GM19035 (cell line): ENCODE measurements at regions not wholly inside any gene's neighbourhood (a gene's known extent, or its start where the extent isn't known, plus 50 kb on each side); places are given as distances from the start of the nearest gene placed in this dataset.
"Not testable (repeated sequence)": the region's sequence is repeated elsewhere in the genome, so short reads cannot be mapped to it uniquely, and the experiment has no call there.

Experiments used
- ATAC-seq: cut with Tn5 transposase; IDR thresholded peaks from one replicate; pipeline ENCODE4 v1.9.1; 2021; ENCODE audit not compliant: unreplicated experiment

DNA sequence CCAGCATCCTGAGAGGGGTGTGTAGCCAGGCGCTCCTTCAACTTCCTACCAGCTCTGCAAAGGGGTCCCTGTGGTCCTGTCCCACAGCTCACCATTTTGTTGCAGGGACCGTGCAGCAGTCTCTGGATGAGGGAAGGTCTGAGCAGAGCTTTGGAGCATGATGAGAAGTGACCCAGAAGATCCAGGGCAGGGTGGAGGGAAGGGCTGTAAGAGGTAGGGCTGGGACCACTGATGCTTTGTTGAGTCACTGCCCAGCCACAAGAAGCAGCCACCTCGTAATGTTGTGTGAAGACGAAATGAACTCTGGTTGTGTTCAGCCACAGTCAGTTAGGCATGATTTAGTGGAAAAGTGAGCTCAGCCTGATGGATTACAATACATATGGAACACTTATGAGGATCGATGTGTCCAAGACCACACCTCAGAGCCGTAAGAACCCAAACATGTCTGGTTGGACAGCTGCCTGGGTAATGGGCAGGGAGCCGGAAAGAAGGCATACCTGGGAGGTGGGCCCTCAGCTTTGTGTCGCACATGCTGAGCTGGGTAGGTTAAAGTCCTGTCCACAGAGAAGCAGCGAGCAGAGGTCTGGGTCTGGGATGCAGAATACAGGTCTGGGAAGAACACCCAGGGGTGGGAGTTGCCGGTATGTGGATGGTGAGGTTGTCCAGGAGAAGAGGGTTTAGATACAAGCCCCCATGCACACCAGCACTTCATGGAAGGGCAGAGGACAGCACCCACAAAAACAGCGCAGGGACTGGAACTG lies 250.1 kb downstream of the GADD45G start:
- no peak for ATAC-seq

DNA sequence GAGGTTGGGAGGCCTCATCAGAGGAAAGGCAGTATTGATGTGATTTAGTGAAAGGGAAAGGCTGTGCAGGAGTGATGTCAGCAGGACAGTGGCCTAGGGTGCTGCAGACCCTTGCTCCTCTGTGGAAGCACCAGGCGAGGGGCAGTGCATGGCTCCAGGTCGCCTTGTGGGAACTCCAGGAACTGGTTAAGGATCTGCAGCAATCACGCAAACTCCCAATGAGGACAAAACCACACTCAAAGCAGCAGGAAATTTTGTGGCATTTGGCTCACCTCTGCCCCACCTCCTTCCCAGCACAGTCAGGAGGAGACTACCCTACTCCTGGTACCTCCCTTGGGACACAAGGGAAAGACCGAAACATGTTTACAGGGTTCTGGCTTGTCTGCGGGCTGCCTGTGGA lies 251.5 kb downstream of the GADD45G start:
- not testable (repeated sequence) for ATAC-seq

DNA sequence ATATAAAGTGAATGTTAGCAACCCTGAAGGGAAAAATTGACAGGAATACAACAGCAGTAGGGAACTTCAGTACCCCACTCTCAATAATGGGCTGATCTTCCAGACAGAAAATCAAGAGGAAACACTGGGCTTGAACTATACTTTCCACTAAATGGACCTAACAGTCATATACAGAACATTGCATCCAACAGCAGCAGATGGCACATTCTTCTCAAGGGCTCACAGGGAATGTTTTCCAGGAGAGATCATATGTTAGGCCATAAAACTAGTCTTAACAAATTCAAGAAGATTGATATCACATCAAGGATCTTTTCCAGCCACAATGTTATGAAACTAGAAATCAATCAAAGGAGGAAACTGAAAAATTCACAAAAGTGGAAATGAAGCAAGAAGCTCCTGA lies 252.1 kb downstream of the GADD45G start:
- not testable (repeated sequence) for ATAC-seq

DNA sequence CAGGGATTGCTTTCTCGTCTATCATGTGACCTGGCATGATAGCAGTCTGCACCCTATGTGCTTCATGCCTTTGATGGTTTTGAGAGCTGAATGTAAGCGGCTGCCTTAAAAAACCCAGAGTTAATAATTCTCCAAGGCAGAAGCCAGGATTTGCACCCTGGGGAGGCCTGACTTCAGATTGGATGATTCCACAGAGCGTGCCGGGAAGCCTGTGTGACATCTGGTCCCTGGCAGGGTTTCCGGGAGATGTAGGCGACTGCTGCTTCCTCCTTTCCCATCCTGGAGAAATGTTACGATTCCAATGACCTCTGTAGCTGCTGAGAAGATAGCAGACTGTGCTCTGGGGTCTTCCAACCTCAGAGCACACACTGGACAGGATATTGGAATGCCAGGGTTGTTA lies 255.0 kb downstream of the GADD45G start:
- not testable (repeated sequence) for ATAC-seq

DNA sequence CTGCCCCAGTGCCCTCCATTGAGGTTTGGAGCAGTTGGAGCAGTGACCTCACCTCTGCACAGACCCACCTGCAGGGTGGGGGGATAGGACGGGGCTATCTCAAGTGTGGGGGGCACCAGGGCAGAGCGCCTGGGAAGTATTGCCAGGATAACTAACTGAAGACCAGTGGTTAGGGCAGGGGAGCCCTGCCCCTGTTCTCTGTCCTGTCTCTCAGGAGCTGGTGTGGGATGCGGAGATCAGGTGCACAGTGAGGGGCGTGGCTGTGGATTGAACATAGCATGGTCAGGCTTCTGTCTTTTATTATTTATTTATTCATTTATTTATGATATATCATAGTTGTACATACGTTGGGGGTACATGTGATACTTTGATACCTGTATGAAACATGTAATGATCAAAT lies 256.6 kb downstream of the GADD45G start:
- not testable (repeated sequence) for ATAC-seq

DNA sequence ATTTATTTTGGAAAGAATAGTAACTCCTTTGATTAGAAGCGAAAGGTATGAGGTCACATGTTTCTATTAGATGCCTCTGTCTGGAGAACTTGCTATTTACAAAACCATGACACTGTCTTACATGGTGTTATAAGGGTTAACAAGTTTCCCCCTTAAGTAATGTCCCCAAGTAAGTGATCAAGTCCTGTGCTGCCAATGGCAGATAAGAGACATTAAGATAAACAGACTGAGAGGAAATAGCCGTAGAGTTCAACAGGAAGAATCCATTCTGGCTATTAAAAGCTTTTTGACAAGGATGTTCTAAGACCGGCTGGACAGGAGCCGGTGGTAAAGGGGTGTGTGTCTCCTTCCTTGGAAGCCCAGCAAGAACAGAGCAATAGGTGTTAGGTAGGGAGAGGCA lies 257.5 kb downstream of the GADD45G start:
- ATAC-seq = no peak

DNA sequence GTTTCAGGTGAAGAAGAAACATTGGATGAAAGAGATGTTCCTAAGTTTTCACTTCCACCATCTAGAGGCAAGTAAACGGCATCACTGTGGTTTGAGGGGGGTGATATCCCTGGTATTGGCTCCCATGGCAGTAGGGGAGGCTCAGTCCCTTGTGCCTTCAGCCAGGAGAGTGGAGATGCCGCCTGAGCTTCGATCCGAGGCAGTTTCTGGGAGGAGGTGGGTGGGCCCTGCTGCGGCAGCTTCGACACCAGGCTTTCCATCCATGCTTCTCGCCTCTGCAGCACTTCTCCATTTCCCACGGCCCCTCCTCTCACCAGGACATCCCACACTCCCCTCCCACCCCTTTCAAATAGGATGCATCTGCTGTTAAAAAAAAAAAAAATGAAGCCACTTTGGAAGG lies 258.3 kb downstream of the GADD45G start:
- ATAC-seq = no peak

DNA sequence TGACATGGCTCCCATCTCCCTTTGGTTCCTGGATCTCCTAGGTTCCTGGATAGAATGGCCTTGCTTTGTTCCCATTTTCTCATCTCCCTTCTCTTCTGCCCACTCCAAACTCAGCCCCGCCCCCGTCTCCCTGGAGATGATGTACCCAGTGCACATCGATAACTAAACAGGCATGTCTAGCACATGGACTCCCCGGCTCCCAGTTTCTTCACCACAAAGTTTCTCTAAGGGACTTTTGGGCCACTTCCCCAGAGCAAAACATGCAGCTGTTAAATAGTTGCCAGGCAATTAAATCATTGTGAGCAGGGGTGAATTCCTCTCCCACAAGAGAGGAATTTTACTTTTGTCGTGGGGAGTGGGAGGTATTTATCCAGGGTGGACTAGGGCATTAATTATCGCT lies 259.0 kb downstream of the GADD45G start:
- no peak for ATAC-seq

DNA sequence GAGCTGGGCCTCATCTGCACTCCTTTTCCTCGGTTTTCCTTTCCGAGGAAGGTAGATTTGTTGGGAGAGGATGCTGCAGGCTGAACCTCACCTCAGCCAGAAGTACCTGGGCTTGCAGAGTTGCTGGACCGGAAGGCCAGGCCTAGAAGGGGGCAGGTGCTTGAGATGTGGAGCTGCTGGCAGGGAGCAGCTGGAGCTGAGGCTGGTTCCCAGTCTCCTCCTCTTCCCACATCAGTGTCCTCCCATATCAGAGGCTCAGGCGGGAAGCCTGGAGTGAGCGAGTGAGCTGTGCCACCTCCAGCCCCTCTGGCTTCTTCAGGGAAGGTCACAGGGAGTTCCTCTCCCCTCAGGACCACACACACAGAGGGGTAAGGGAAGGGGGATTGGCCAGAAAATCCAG lies 259.4 kb downstream of the GADD45G start:
- ATAC-seq = no peak

DNA sequence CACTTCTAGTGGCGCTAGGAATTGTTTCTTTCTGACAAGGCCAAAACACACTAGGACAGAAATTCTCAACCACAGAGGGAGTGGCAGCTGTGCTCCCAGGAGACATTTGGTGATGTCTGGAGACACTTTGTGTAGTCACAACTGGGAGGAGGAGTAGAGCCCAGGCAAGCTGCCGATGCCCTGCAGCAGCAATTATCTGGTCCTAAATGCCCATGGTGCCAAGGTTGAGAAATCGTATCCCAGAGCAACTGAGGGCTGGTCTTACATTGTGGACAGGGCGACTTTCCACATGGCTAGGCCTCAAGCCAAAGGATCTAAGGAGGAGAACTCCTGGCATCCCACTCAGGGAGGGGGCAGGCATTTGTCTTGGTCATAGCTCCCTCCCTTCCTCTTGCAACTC lies 259.9 kb downstream of the GADD45G start:
- ATAC-seq = no peak

DNA sequence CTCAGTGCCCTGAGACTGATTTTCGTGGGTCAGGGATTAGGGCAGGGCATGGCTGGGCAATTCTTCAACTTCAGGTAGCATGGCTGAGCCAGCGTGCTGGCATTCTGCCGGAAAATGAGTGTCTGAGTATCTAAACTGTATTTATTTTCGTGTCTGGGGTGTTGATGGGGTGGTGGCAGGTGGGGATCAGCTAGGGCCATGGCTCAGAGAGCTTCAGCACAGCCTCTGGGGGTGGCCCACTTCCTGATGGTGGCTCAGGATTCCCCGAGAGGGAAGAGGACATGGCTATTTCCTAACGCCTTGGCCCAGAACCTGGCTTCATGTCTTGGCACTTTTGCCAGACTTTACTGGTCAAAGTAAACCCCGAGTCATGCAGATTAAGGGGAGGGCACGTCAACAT lies 260.5 kb downstream of the GADD45G start:
- ATAC-seq = no peak

DNA sequence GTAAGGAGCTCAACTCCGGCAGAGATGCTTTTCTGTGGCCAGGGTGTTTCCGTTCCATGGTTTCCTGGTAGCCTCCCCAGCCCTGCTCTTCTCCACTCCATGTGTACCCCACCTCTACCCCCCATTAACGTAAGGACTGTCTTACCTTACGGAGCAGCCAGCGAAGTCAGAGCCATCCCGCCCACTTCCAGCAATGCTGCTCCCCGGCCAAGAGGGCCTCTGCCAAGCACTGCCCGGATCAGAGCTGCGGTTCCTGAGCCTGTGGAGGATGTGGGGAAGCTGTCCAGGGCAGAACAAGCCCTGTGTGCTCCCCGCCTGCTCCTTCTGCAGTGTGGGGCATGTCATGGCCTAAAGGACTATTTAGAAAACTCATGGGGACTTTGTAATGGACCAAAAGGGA lies 261.2 kb downstream of the GADD45G start:
- no peak for ATAC-seq

DNA sequence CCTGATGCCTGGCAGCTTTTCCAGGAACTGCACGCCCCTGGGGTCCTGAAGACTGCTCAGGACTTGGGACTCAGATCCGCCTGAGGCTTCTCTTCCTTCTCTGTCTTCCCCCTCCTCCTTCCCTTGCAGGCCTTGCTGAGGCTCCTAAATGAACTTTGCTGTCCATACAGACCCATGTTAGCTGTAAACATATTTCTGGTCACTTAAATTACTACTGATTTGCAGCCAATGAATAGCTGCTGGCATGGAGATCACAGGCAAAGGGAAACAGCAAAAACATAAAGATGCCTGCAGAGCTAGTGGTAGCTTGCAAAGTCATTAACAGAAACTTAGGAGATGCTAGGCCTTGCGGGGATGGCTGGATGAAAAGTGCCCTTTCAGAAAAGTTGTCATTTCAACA lies 261.9 kb downstream of the GADD45G start:
- ATAC-seq = no peak

DNA sequence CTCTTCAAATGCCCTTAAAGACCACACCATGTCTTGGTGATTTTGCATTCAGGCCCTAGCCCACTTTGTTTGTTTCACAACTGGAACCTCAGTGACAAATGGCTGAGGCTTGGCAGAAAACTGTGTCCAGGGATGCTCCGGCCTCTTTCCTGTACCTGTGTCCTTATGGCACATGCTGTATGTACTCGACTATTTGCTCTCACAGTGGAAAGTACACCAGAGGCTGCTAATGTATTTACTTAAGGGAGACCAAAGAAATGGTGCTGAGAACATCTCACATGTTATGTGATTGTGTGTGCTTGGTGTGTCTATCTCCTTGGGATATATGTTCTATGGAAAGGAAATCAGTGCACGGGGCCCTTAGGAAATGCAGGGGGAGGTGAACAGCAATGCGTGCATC lies 263.3 kb downstream of the GADD45G start:
- no peak for ATAC-seq

DNA sequence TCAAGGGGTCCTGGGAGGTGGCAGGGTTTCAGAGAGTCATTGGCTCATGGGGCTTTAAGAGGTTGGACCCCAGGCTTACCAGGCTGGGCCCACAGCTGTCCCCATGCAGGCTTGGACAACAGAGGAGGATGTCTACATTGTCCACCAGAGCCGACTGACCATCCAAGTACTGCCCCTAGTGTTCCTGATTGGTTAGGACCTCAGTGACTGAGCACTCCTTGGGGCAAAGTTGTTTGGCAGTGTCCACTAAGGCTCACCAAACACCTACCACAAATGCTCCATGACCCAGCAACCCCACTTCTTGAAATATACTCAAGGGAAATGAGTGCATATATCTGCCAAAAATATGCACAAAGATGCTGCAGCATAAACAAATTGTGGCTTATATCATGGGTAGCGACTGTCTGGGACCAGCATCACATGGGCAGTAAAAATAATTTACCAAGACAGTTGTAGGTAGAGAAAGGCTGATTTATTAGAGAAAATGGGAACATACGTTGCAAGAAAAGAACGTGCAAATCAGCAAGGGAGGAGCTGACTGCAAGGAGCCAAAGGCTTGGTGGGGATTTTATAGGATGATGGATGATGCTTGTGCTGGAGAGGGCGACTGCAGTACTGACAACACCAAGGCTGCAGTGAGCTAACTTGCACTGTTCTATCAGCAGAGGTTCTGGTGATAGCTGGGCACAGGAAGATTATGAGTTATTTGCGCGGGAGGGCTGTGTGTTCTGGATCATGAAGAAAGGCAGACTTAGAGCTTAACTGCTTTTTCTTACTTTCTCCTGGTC lies 265.2 kb downstream of the GADD45G start:
- no peak for ATAC-seq

DNA sequence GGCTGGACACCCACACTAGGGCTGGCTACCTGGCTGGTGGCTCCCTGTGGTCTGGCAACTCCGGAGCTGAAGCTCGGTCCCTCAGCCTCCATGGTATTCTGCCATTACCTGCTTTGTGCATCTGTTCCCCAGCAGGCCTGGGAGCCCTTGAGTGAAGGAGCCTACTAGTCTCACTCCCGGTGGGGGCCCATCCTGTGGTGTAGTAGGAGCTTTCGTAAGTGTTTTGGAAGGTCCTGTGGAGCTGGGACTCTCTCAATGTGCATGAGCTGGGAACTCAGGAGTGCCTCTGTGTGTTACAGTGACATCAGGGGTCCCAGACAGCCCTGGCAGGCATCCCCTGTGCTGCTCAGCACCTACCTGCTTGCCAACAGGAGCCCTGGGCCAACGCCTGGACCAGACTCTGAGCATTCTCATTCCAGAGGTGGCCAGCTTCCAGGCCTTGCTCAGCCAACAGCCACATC lies 267.1 kb downstream of the GADD45G start:
- ATAC-seq = no peak

DNA sequence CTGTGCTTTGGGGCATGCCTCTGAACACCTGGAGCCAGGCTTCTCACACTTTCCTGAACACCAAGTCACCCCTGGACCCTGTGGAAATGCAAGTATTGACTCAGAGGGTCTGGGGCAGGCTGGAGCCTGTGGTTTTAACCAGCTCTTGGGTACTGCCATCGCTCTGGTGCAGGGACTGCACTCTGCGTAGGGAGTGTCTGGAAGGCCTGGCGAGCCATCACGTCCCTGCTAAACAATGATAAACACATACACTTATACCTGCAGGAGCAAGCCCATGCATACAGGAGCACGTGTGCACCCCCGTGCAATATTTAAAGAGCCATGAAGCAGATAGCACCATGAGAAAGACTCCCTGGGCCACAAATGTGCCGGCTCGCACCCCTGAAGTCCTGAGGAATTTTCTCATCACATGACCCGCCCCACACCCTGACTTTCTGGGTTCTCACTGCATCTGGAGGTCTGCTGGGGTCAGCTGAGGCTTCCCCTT lies 267.7 kb downstream of the GADD45G start:
- no peak for ATAC-seq

DNA sequence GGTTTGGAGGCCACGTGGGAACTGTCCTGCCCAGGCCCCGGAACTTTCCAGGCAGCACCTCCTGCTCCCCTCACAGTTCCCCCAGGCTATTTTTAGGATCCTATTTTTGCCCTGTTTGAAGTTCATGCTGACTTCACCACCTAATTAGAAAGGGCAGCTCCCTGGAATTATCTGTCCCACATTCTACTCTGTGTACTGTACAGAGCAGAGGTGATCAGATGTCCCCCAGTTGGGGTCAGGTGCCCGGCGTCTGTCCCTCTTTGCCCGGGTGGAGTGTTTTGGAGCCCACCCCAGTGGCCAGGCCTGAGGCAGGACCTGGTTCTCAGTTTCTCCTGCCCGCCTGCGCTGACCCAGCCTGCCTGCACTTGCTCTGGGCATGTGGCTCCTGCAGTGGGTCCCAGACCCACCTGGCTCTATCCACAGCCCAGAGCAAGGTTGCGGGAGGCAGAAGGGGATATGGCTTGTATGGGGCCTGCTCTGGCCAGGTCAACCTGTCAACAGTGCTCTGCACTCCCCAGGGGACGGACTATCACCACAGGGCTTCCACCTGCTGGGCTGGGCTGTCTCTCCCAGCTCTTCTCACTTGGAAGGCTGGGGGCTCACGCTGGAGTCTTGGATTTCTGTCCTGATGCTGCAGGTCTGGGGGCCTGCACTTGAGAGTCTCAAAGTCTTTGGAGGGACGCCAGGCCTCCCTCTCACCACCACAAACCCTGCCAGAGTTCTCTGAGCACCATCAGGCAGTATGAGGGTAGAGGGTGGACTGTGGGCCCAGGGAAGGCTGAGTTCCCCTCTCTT lies 268.3 kb downstream of the GADD45G start:
- no peak for ATAC-seq

DNA sequence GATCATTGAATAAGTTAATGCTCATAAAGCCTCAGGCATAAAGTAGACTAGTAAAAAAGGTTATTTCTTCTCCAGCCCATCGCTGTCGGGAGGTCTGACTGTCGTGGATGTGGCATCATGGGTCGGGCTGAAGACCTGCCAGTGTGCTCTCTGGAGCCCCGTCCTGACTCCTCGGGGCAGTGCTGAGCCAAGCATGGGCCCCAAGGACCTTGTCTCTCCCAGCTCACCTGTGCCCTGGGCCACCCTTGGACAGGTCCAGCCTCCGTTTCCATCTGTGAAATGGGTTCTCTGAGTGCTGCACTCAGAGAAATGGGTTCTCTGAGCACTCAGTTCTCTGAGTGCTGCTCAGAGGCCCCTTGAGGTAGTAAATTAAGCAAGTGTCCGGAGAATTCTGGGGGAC lies 269.0 kb downstream of the GADD45G start:
- ATAC-seq = no peak

DNA sequence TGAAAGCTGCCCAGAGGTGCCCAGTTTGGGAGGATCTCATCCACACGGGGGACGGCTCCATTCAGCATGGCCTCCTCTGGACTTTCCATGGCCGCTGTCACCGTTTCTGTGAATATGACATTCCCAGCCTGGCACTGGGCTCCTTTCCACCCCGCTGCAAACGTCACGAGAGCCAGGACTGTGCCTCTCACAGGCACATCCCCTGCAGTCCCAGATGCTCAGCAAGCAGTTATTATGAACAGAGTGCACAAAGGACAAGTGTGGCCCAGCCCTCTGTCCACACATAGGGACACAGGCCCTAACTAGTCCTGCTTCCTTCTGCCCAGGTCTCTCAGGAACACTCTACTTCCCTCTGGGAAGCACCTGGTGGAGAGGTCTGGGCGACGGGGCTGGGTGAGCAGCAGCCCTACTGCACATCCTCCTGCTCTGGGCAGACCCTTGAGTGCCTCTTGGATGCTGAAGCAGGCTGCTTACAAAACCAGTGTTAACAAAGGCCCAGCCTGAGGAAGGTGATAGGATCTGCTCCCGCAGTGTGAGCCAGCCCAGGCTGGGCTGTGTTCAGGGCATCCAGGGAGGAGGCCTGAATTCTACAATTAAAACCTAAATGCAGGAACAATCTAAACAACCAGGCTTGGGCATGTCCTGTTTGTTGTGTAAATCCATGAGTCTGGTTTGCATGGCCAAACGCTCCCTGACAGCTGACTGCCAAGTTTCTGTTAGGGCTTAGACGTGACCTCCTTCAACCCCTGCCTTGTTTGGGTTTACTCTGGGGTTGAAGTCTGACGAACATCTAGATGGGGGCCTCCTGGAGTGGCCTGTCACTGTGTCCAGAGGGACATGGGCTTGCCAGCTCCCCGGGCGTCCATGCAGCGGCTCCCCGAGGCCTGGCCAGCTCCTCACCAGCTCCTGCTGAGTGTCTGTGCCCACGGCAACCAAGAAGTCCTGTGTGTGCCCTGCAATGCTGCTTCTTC lies 269.8 kb downstream of the GADD45G start:
- ATAC-seq = no peak
